KMS-11 (cell line): ENCODE measurements at regions not wholly inside any gene's neighbourhood (a gene's known extent, or its start where the extent isn't known, plus 50 kb on each side); places are given as distances from the start of the nearest gene placed in this dataset.
"Not testable (repeated sequence)": the region's sequence is repeated elsewhere in the genome, so short reads cannot be mapped to it uniquely, and the experiment has no call there.

Experiments used
- H2AFZ ChIP-seq: fragments of 200-600 bp; sonication (generic); 2 replicates; pipeline ENCODE4 v1.6.1; 2016; ENCODE audit warnings: antibody characterized with exemption, mixed run types, low read depth
- H3K27ac ChIP-seq: fragments of 200-600 bp; sonication (generic); 2 replicates; pipeline ENCODE4 v1.6.1; 2016; ENCODE audit warnings: mild to moderate bottlenecking, mixed run types
- H3K27me3 ChIP-seq: fragments of 200-600 bp; sonication (generic); 2 replicates; pipeline ENCODE4 v1.6.1; 2017; ENCODE audit warnings: mild to moderate bottlenecking, low read depth, mixed run types, moderate library complexity; ENCODE audit not compliant: insufficient read depth
- H3K36me3 ChIP-seq: fragments of 200-600 bp; sonication (generic); 2 replicates; pipeline ENCODE4 v1.6.1; 2017; ENCODE audit warnings: mild to moderate bottlenecking, mixed run types; ENCODE audit not compliant: insufficient read depth
- H3K4me1 ChIP-seq: fragments of 200-600 bp; sonication (generic); 2 replicates; pipeline ENCODE4 v1.6.1; 2016; ENCODE audit warnings: mild to moderate bottlenecking, low read depth, mixed run types; ENCODE audit not compliant: poor library complexity, severe bottlenecking
- H3K4me2 ChIP-seq: fragments of 200-600 bp; sonication (generic); 2 replicates; pipeline ENCODE4 v1.7.0; 2016; ENCODE audit warnings: mild to moderate bottlenecking, mixed run types
- H3K4me3 ChIP-seq: fragments of 200-600 bp; sonication (generic); IDR thresholded peaks from 2 replicates; pipeline ENCODE4 v1.6.1; 2017; ENCODE audit warnings: low read depth, low read length, mixed read lengths; ENCODE audit not compliant: insufficient read depth
- H3K79me2 ChIP-seq: fragments of 200-600 bp; sonication (generic); 2 replicates; pipeline ENCODE4 v1.6.1; 2016; ENCODE audit warnings: low read depth, mixed run types; ENCODE audit not compliant: insufficient read depth
- H3K9ac ChIP-seq: fragments of 200-600 bp; sonication (generic); 2 replicates; pipeline ENCODE4 v1.6.1; 2016; ENCODE audit warnings: mild to moderate bottlenecking, mixed run types
- H4K20me1 ChIP-seq: fragments of 200-600 bp; sonication (generic); 2 replicates; pipeline ENCODE4 v1.6.1; 2016; ENCODE audit warnings: mild to moderate bottlenecking, mixed run types; ENCODE audit not compliant: insufficient read depth
- CTCF ChIP-seq: fragments of 200-600 bp; sonication (generic); conservative IDR thresholded peaks from 2 replicates; pipeline ENCODE4 v1.6.1; 2017; ENCODE audit warnings: low read depth, mild to moderate bottlenecking, antibody characterized with exemption, low read length, moderate library complexity, mixed read lengths

- TF ChIP-seq CTCF, result no peak
These were observed 264.2 kb downstream of the NPHP4 start for GRCh38 chr1:5727871-5728643.

GRCh38 chr1:5727191-5727590, 265.0 kb downstream of the NPHP4 start:
- H3K4me3 ChIP-seq, result no peak overlapping the region
- H3K36me3 ChIP-seq, result no peaks in the 10 kb centered on the region
- no peak overlapping the region for H3K9ac ChIP-seq
- H3K79me2 ChIP-seq, result no peaks in the 10 kb centered on the region
- no peaks in the 10 kb centered on the region for H4K20me1 ChIP-seq
- no peak overlapping the region for H3K4me2 ChIP-seq
- peaks cover 19% of the 10 kb centered on the region; the same call in 1 of the 2 replicates for H3K27me3 ChIP-seq
- H3K27ac ChIP-seq, result no peak overlapping the region
- no peak for TF ChIP-seq CTCF
- H3K4me1 ChIP-seq, result no peaks in the 10 kb centered on the region
- no peak overlapping the region for H2AFZ ChIP-seq

More at GRCh38 chr1:5727871-5728643, 264.2 kb downstream of the NPHP4 start:
- Histone ChIP-seq H2AFZ (no peak overlapping the region), H4K20me1 (no peaks in the 10 kb centered on the region), H3K9ac (no peak overlapping the region), H3K4me3 (no peak overlapping the region), H3K79me2 (no peaks in the 10 kb centered on the region), H3K27ac (no peak overlapping the region), H3K36me3 (no peaks in the 10 kb centered on the region), H3K4me2 (no peak overlapping the region), H3K4me1 (no peaks in the 10 kb centered on the region), H3K27me3 (peaks cover 17% of the 10 kb centered on the region; the same call in 1 of the 2 replicates)

GRCh38 chr1:5726586-5727184, 265.5 kb downstream of the NPHP4 start:
- not testable (repeated sequence) for H3K36me3 ChIP-seq, H4K20me1 ChIP-seq, H2AFZ ChIP-seq, H3K4me1 ChIP-seq, H3K27ac ChIP-seq, H3K79me2 ChIP-seq, H3K4me2 ChIP-seq, H3K9ac ChIP-seq, H3K4me3 ChIP-seq
- H3K27me3 ChIP-seq, result peaks cover 23% of the 10 kb centered on the region; the same call in 1 of the 2 replicates

GRCh38 chr1:5725855-5726585, 266.2 kb downstream of the NPHP4 start:
- Histone ChIP-seq H3K27me3 (peaks cover 23% of the 10 kb centered on the region; the same call in 1 of the 2 replicates), H4K20me1 (no peaks in the 10 kb centered on the region), H3K9ac (no peak overlapping the region), H3K27ac (no peak overlapping the region), H3K4me3 (no peak overlapping the region), H2AFZ (no peak overlapping the region), H3K36me3 (no peaks in the 10 kb centered on the region), H3K79me2 (no peaks in the 10 kb centered on the region), H3K4me1 (no peaks in the 10 kb centered on the region), H3K4me2 (no peak overlapping the region)
- no peak for TF ChIP-seq CTCF
